ENCODE measurements at regions not wholly inside any gene's neighbourhood (a gene's known extent, or its start where the extent isn't known, plus 50 kb on each side); places are given as distances from the start of the nearest gene placed in this dataset.
A peak's percentile ranks its signal among the peaks of the same experiment; 100 is the strongest.

DNA sequence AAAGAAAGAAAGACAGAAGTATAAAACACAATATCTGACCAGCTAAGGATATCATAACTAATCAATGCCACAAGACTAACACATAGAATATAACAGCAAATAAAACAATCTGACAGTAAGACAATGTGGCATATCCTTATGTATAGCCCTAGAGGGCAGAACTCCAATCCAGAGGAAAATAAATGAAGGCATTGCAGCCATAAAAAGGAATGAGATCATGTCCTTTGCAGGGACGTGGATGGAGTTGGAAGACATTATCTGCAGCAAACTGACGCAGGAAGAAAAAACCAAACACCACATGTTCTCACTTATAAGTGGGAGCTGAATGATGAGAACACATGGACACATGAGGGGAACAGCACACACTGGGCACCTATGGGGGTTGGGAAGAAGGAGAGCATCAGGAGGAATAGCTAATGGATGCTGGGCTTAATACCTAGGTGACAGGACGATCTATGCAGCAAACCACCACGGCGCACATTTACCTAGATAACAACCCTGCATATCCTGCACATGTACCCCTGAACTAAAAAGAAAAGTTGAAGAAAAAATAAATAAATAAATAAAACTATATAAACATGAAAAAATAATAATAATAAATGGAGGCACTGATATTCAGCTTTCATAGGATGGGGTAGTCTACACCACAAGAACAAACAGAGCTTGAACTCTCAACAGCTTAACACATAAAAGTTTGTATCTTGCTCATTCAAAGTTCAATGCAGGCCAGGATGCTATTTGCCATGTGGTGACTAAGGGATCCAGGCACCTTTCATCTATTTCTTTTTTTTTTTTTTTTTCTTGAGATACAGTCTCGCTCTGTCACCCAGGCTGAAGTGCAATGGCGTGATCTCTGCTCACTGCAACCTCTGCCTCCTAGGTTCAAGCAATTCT lies 66.1 kb upstream of the KAT6B start:
- Mint-ChIP-seq H3K4me1 (peaks cover 8% of the 10 kb centered on the region), H3K4me3 (no peak overlapping the region), H3K27ac (no peak overlapping the region), H3K36me3 (ENCODE audit: low read depth) (no peaks in the 10 kb centered on the region), H3K9me3 (no peaks in the 10 kb centered on the region), H3K27me3 (ENCODE audit: low read depth, poor library complexity) (peaks cover 9% of the 10 kb centered on the region)
- TF ChIP-seq, protein P1, sequence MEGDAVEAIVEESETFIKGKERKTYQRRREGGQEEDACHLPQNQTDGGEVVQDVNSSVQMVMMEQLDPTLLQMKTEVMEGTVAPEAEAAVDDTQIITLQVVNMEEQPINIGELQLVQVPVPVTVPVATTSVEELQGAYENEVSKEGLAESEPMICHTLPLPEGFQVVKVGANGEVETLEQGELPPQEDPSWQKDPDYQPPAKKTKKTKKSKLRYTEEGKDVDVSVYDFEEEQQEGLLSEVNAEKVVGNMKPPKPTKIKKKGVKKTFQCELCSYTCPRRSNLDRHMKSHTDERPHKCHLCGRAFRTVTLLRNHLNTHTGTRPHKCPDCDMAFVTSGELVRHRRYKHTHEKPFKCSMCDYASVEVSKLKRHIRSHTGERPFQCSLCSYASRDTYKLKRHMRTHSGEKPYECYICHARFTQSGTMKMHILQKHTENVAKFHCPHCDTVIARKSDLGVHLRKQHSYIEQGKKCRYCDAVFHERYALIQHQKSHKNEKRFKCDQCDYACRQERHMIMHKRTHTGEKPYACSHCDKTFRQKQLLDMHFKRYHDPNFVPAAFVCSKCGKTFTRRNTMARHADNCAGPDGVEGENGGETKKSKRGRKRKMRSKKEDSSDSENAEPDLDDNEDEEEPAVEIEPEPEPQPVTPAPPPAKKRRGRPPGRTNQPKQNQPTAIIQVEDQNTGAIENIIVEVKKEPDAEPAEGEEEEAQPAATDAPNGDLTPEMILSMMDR (IDR thresholded peaks at IDR 0.05) = no peak
- DNase-seq = no peak

GRCh38 chr10:74763934-74764591 lies 62.3 kb upstream of the KAT6B start:
- no peak for DNase-seq
- Mint-ChIP-seq H3K27ac (no peak overlapping the region), H3K36me3 (ENCODE audit: low read depth) (no peaks in the 10 kb centered on the region), H3K9me3 (no peaks in the 10 kb centered on the region), H3K4me1 (peaks cover 11% of the 10 kb centered on the region), H3K4me3 (no peak overlapping the region), H3K27me3 (ENCODE audit: low read depth, poor library complexity) (peaks cover 9% of the 10 kb centered on the region)
- TF ChIP-seq, protein P1 (IDR thresholded peaks at IDR 0.05) = no peak

GRCh38 chr10:74765465-74765975 lies 60.9 kb upstream of the KAT6B start:
- H3K36me3 Mint-ChIP-seq (ENCODE audit: low read depth) = no peaks in the 10 kb centered on the region
- peaks cover 6% of the 10 kb centered on the region for H3K27me3 Mint-ChIP-seq (ENCODE audit: low read depth, poor library complexity)
- H3K4me1 Mint-ChIP-seq = peaks cover 11% of the 10 kb centered on the region
- DNase-seq = no peak
- no peak overlapping the region for H3K4me3 Mint-ChIP-seq
- TF ChIP-seq, protein P1 (IDR thresholded peaks at IDR 0.05) = no peak
- H3K9me3 Mint-ChIP-seq = no peaks in the 10 kb centered on the region
- H3K27ac Mint-ChIP-seq = peak overlapping the region; percentile 49

GRCh38 chr10:74766501-74766900 lies 59.9 kb upstream of the KAT6B start:
- Mint-ChIP-seq H3K4me1 (peaks cover 11% of the 10 kb centered on the region), H3K4me3 (no peak overlapping the region), H3K27me3 (ENCODE audit: low read depth, poor library complexity) (peaks cover 4% of the 10 kb centered on the region), H3K36me3 (ENCODE audit: low read depth) (no peaks in the 10 kb centered on the region), H3K27ac (no peak overlapping the region), H3K9me3 (no peaks in the 10 kb centered on the region)
- no peak for DNase-seq
- TF ChIP-seq, protein P1 (IDR thresholded peaks at IDR 0.05) = no peak

GRCh38 chr10:74770400-74770799 lies 56.0 kb upstream of the KAT6B start:
- H3K4me1 Mint-ChIP-seq = peaks cover 3% of the 10 kb centered on the region
- no peaks in the 10 kb centered on the region for H3K27me3 Mint-ChIP-seq (ENCODE audit: low read depth, poor library complexity)
- H3K9me3 Mint-ChIP-seq = peaks cover 17% of the 10 kb centered on the region
- no peak overlapping the region for H3K4me3 Mint-ChIP-seq
- no peaks in the 10 kb centered on the region for H3K36me3 Mint-ChIP-seq (ENCODE audit: low read depth)
- H3K27ac Mint-ChIP-seq = no peak overlapping the region
- no peak for DNase-seq
- TF ChIP-seq, protein P1 (IDR thresholded peaks at IDR 0.05) = no peak

Measured in nephron progenitor cell (in vitro differentiated cells).